Posterior vena cava (tissue), 2 donors: ENCODE measurements at regions not wholly inside any gene's neighbourhood (a gene's known extent, or its start where the extent isn't known, plus 50 kb on each side); places are given as distances from the start of the nearest gene placed in this dataset.

Source experiments
- DNase-seq: peaks from one replicate; pipeline ENCODE4 v3.0.0-alpha.2; 2020; ENCODE audit warnings: low spot score
- intact Hi-C, 2 donors: fragments of 100-400 bp; cut with DNase I; formaldehyde crosslinking; loops; one replicate each; pipeline versions ENCODE4 v1.14.1 to v1.14.2; 2022 to 2023
- donor health status: DM: yes; HTN: yes; CAD: no.
- donor health status: DM: yes; HTN: yes; CAD: no.

DNA sequence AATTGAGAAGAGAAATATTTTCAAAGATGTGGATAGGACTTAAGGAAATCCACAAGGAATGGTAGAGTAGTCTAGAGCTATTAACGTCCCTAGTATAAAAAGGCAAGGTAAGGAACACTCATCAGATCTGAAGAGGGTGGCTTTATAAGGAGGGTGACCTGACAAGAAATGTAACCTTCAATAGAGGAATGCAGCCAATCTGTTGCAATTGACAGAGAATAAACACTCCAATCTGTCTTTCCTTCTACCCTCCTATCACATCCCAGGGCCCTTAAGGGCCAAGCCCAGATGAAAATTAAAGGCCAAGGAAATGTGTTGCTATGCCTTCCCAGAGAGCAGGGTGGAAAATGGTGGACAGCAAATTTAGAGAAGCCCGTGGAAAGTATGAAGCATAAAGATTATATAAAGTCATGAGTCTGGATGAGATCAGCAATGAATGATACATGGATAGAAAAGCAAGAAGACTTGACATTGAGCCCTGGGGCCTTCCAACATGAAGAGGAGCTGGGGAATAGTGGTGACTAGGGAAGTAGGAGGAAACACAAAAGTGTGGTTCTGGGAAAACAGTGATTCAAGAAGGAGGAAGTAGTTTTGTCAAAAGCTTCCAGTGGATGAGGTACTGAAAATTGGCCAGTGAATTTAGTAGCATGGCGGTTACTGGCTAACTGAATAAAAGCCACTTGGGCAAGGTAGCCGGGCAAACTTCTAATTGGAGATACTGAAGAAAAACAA is 270.6 kb upstream of the TANK start:
- intact Hi-C loops: no loop called here
- no peak for DNase-seq

DNA sequence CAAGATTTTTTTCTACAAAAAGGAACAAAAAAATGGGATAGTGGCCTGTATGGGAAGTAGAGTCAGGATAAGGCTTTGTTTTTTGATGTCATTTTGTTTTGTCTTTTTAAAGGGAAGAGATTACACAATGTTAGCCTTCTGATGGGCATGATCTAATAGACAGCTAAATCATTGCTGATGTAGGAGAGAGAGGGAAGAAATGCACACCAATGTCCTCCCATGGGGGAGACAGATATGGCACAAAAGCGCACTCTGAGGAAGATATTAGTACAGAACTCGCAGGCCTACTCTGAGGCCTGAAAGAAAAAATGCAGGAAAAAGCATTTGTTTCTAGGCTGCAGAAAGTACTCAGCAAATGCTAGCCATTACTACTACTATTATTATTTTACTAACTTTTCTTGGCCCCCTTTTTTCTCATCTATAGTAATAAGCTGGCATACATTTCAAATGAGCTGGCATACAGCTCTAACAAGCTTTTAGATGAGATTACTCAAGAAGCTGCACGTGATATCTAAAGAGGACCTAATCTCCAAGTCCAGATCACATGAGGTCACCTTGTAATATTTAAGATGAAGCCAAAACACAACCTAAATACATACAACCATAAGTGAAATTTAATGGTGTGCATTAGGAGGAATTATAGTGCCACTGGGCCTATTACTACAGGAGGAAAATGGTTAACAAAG is 269.4 kb upstream of the TANK start:
- intact Hi-C loops: no loop called here

DNA sequence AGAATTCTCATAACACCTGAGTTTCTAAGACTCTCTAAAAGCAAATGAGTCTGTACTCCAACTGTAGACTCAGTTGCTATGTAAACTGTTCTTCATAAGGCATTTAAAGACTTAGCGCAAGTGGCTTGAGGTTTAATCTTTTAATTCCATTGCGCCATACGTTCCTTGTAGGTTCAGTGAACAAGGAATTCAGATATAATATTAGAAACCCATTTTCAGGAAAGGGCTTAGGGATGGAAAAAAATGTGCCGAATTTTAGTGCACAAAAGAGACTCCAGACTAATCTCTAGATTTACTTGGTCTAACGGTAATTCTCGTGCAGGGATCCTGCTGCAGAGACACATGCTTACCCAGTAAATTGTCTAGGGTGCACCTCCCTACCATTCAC is 268.9 kb upstream of the TANK start:
- no peak for DNase-seq
- intact Hi-C loops: no loop called here

More for the DNA sequence above, 269.4 kb upstream of the TANK start:
- no peak for DNase-seq

DNA sequence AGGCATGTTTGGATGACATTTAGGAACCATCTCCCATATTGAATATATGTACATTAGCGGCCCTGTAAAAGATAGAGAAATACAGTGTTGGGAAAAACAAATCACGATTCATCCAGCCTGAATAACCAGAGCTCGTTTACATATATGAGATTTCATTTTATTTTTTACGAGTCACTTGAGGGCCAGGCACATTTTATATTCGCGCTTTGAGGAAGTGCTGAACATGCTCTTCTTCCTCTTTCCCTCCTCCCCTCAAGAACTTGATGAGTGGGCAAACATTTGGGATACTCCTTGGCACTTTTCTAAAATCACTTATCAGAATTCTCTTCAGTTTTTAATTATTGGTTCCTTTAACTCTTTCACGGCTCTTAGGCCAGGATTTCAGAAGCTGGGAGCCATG is 268.0 kb upstream of the TANK start:
- intact Hi-C loops: no loop called here
- no peak for DNase-seq

DNA sequence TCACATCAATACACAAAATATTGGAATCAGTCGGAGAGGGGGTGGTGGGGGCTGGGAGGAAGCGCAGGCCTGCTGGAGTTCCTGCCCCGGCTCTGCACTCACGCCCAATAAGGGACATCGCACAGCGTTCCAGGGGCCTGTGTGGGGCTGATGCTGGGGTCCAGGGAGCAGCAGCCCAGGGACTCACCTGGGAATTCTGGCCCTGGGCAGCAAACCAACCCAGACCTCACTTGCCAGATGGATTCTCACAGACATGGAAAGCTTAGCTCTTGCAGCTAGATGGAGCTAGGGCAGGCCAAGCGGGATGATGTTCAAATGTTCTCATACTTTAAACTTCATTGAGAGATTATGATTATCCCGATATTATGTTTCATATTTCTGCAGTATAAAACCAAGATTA is 266.6 kb upstream of the TANK start:
- no peak for DNase-seq
- intact Hi-C loops: no loop called here

DNA sequence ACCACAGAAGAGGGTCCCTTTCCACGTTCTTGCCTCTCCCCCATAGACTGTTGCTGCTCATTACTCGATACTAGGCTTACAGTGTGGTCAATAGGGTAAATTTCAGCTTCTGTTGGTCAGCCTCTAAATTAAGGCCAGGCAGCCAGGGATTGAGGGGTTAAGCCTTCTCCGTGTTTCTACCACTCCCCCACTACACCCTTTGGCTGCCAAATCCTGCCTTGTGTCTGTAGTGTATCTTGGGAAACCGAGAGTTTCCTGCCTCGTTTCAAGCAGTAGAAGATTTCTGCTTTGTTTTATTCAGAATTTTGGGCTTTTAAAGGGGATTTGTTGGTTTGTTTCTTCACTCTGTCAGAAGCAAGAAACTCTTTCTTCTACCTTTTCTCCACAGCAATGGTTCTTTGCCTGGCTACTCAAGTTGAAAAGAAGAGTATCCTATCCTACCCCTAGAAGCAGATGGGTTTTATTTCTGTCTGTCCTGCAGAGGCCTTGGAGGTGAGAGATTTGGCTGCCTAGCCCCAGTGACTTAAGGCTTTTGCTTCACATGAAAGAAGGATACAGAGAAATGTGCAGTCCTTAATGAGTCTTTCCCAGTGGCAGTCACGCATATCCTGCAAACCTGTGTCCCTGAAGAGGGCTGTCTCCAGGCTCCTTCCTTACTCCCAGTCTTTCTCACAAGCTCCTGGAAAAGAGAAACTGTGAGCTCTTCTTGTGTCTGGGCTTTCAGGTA is 261.5 kb upstream of the TANK start:
- no peak for DNase-seq
- intact Hi-C loops: no loop called here

DNA sequence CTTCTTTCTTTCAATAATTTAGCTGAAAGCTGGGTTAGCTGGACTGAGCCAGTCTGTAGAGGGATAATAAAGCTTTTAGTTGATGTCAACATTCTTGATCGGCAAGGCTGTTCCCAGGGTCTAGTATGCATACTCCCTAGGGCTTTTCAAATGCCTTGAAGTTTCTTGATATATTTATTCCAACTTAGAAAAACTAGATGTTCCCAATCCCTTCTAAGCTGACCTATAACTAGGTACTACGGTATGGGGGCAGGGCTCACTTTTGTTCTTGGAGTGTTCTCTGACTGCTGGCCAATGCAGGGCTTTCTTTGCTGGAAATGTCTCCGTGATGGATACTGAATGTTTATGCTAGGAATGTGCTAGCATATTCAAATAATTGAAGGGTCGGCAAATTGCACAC is 258.6 kb upstream of the TANK start:
- intact Hi-C loops: no loop called here

DNA sequence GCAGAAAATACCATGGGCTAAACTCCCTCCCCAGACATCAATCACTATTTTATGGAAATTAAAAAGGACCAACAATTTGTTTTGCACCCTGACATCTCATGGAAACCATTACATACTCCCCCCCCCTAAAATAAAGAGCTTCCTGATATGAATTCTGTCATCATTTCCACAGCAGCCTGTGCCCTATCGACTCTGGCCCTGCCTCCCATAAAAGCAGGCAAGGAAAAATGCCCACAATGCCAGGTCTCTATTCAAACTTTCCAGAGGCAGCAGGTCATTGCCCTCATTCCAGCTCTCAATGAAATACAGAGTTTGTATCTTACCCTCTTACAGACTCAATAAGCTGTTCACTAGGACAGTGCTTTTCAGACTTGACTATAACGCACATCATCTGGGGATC is 254.4 kb upstream of the TANK start:
- intact Hi-C loops: no loop called here
- DNase-seq: no peak

More for the DNA sequence above, 258.6 kb upstream of the TANK start:
- DNase-seq: no peak

DNA sequence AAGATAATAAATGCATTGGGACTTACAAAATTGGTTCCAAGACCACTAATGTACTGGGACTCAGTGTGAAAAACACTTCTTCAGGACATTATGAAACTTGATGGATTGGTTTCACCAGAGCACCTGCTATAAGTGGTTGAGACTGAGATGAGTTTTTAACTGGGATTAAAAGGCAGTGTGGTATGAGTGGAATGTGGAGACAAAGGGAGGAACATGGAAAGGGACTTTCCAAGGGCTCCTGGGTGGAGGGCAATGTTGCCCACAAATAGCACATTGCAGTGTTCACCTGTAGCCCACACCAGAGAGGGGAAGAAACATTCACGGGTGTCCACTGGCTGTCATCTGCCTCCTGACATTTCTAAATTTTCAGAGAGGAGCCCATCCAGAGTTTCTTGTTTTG is 253.3 kb upstream of the TANK start:
- intact Hi-C loops: no loop called here

DNA sequence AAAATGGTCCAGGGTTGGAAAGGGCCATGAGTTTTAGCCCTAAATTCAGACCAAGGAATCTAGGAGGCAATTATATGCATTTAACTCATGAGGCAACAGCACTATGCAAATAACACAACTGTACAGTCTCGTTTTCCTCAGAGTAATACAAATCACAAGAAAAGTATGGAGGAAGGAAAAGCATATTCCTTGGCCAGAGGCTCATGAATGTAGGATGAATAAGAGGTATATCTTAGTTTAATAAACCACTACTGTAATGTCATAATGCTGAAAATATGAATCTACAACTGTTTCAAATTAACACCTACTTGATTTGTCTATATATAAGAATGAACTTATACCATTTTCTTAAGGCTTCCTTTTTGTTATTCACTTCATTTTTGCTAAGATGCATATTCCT is 252.5 kb upstream of the TANK start:
- DNase-seq: no peak
- intact Hi-C loops: no loop called here

More for the DNA sequence above, 253.3 kb upstream of the TANK start:
- no peak for DNase-seq

DNA sequence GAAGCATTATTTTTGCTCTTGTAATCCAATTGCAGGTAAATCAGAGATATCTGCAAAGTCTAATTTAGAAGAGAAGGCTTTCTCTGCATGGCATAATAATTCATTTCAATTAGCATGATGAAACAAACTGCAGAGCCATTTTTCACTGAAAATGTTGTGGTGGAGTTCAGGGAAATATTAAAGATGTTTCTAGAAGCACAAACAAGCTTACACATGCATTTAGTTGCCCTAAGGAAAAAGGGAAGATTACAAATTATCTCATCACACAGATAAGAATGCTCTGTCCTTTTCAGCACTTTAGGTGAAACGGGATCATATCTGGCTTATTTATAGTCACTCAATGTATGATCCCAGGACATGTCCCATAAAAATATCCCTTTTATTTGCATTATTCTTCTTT is 252.1 kb upstream of the TANK start:
- no peak for DNase-seq
- intact Hi-C loops: no loop called here

DNA sequence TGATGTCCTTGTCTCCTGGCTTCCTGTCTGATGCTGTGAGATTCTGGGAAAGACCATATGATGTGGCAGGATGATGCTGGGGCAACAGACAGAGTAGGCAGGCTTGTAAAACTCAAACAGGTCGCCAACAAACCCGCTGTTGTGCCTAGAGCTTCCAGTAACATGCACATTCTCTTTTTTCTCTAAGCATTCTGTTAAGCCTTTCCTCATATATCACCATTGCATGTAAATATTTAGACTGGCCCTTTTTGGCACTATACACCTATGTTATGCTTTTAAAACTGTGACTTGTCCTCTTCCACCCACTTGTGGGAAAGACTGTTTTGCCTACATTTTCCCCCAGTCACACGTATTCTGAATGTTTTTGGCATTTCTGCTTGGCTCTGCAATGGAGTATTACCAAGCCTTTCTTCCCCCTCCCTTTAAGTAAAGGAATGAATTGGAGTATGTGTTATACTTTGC is 250.4 kb upstream of the TANK start:
- no peak for DNase-seq
- intact Hi-C loops: no loop called here

DNA sequence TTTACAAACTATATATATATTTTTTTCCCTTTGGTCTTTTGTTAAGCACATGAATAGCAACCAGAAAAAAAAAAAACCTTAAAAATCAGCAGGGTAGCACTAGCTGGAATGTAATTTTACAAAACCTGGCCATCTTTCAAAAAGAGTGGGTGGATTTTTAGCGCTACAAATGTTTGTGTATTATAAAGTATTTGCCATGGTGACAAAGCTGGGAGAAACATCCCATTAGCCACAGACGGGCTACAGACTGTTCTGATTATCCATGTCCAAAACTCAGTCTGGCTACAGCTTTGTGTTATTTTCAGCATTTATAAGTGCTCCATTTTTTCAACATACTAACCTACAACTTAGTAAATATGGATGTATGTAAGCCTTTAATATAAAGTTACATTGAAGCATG is 249.5 kb upstream of the TANK start:
- DNase-seq: no peak
- intact Hi-C loops: no loop called here

DNA sequence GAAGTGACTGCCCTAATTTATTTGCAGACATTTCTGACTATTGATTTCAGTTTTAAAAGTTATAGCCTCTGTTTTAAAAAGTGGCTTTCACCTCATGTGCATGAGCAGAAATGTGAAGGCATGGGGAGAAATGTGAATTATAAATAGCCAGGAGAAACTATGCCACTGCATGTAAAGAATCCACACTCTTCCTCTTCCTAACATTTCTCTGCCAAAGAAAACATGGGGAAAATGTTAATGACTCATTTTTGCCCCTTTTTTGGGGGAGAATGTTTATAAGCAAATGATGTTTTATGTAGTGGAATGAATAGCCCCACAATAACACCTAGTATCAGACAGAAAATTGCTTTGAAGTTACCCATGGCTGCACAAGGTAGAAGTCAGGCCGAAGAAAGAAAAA is 249.0 kb upstream of the TANK start:
- intact Hi-C loops: no loop called here
- DNase-seq: no peak

DNA sequence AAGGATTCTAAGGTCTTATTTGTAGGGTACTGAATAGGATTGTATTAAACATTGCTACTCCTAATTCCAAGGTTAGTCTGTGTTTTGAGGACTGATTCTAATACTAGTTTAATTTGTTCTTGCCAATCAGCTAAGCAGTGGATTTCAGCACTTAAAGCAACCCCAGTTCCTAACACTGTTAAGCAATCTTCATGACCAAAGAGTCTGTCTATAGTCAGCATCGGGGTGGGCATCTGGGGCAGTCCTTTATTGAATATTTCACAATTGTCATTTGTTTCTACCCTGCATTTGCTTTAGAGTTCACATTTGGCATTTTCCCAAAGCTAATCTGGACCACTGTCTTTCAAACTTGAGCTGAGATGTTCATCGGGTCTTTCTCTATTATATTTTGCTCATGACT is 248.0 kb upstream of the TANK start:
- intact Hi-C loops: no loop called here
- DNase-seq: no peak

DNA sequence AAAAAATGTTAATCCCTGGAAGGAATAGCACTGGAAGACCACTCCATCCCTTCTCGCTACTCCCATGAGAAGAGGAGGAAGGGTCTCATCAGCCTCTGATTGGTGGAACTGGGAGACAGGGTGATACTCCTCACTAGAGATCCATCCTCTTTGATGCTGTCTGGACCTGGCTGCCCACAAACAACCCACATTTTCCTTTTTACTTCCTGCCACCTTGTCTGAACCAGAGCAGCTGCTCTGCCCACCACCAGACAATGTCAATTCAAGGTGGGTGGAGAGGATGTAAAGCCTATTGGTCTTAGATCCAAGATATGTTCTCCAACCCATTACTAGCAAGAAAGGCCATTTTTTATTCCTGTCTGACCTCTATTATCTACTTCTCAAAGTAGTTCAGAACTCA is 246.9 kb upstream of the TANK start:
- intact Hi-C loops: no loop called here
- DNase-seq: no peak

DNA sequence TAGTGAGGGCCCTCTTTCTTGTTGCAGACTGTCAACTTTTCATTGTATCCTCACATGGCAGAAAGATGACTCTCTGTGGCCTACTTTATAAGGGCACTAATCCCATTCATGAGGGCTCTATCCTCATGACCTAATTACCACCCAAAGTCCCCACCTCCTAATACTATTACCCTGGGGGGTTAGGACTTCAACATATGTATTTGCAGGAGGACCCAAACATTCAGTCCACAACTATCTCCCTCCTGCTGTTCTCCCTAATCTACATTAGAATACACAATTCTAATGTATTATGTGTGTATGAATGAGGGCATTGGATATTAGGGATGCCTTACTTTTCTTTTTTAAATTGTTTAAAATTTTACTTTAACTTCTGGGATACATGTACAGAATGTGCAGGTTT is 246.0 kb upstream of the TANK start:
- DNase-seq: no peak
- intact Hi-C loops: no loop called here

DNA sequence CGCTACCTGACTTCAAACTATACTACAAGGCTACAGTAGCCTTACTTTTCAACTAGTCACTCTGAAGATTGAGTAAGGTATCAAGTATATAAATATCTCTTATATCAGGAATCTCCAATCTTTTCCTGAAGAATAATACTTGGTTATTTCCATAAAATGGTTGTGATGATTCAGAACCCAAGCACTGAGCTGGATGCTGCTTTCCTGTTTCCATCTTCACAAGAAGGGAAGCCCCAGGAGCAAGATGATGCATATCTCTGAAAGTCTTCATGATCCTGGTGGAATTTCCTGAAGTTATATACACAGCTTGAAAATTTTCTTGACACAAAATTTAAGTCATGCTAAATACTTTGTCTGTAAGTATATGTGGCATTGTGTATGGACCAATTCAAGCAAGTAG is 243.9 kb upstream of the TANK start:
- intact Hi-C loops: no loop called here
- no peak for DNase-seq

DNA sequence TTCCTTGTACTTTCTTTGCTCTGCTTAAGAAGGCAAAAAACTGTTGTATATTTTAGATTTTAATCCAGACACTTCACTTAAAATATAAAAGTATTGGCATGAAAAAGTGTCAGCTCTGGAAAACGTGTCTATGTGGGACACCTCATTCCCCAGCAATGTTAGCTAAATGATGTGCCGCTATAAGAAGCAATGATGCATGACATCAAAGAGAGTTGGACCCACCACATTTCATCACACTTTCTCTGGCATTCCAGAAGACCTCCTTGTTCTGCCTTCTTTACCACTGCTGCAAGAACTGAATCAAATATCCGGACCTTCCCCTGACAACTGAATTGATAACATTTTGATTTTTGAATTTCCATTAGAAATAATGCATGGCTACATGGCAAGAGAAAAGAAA is 242.4 kb upstream of the TANK start:
- intact Hi-C loops: no loop called here
- DNase-seq: no peak

DNA sequence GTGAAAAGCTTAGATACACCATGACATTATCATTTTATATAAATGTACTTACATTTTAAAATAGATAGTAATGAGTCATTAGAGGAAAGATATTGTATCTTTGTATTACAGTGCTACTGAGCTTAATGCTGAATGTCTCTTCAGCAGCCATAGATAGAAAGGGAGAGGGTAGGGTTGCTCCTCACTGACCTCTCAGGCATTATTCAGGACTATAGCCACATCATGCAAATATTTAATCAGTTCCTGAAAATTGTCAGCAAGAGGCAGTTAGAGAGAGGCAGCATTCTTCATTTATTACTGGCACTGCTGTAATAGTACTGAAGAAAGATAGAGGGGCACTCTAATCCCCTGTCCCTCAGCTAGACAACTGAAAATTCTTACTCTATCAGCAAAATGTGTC is 242.0 kb upstream of the TANK start:
- no peak for DNase-seq
- intact Hi-C loops: no loop called here
